ENCODE measurements at regions not wholly inside any gene's neighbourhood (a gene's known extent, or its start where the extent isn't known, plus 50 kb on each side); places are given as distances from the start of the nearest gene placed in this dataset.

- Histone ChIP-seq H4K20me1 (ENCODE audit: insufficient read depth, low read length) (no peaks in the 10 kb centered on the region), H3K4me1 (ENCODE audit: low read length) (peaks cover 8% of the 10 kb centered on the region), H3K79me2 (ENCODE audit: low read length) (no peaks in the 10 kb centered on the region), H3K27ac (ENCODE audit: low read length) (no peak overlapping the region), H3K36me3 (replicated peaks; ENCODE audit: low read depth, low read length) (no peaks in the 10 kb centered on the region), H3K4me2 (ENCODE audit: low read length) (no peak overlapping the region), H3K4me3 (ENCODE audit: low read length) (no peak overlapping the region), H3K27me3 (ENCODE audit: low read depth, low read length) (peaks cover 18% of the 10 kb centered on the region), H3K9ac (ENCODE audit: low read length) (no peak overlapping the region), H3K9me3 (ENCODE audit: insufficient read depth, low read length) (no peaks in the 10 kb centered on the region), H2AFZ (ENCODE audit: low read depth, low read length) (no peak overlapping the region)
- no peak for TF ChIP-seq CTCF (IDR thresholded peaks at IDR 0.05; ENCODE audit: low read depth, low read length)
- no peak for TF ChIP-seq EZH2phosphoT487 (IDR thresholded peaks at IDR 0.05; ENCODE audit: low read depth)
Observed at GRCh38 chr14:34214961-34215360, 247.1 kb downstream of the SPTSSA start.

- peaks cover 21% of the 10 kb centered on the region for H3K27me3 ChIP-seq (ENCODE audit: low read depth, low read length)
- peaks cover 8% of the 10 kb centered on the region for H3K4me1 ChIP-seq (ENCODE audit: low read length)
- no peak overlapping the region for H2AFZ ChIP-seq (ENCODE audit: low read depth, low read length)
- H3K36me3 ChIP-seq (replicated peaks; ENCODE audit: low read depth, low read length): no peaks in the 10 kb centered on the region
- H3K4me2 ChIP-seq (ENCODE audit: low read length): no peak overlapping the region
- H3K27ac ChIP-seq (ENCODE audit: low read length): no peak overlapping the region
- TF ChIP-seq EZH2phosphoT487 (IDR thresholded peaks at IDR 0.05; ENCODE audit: low read depth): no peak
- no peak for TF ChIP-seq CTCF (IDR thresholded peaks at IDR 0.05; ENCODE audit: low read depth, low read length)
- H3K9me3 ChIP-seq (ENCODE audit: insufficient read depth, low read length): no peaks in the 10 kb centered on the region
- no peak overlapping the region for H3K4me3 ChIP-seq (ENCODE audit: low read length)
- H3K9ac ChIP-seq (ENCODE audit: low read length): no peak overlapping the region
- H3K79me2 ChIP-seq (ENCODE audit: low read length): no peaks in the 10 kb centered on the region
- no peaks in the 10 kb centered on the region for H4K20me1 ChIP-seq (ENCODE audit: insufficient read depth, low read length)
Observed at GRCh38 chr14:34213332-34213731, 248.7 kb downstream of the SPTSSA start.

GRCh38 chr14:34212172-34212929 is 249.7 kb downstream of the SPTSSA start:
- H3K4me3 ChIP-seq (ENCODE audit: low read length): no peak overlapping the region
- H3K9ac ChIP-seq (ENCODE audit: low read length): no peak overlapping the region
- peaks cover 21% of the 10 kb centered on the region for H3K27me3 ChIP-seq (ENCODE audit: low read depth, low read length)
- H3K27ac ChIP-seq (ENCODE audit: low read length): no peak overlapping the region
- H3K4me1 ChIP-seq (ENCODE audit: low read length): peaks cover 8% of the 10 kb centered on the region
- H2AFZ ChIP-seq (ENCODE audit: low read depth, low read length): no peak overlapping the region
- TF ChIP-seq CTCF (IDR thresholded peaks at IDR 0.05; ENCODE audit: low read depth, low read length): no peak
- TF ChIP-seq EZH2phosphoT487 (IDR thresholded peaks at IDR 0.05; ENCODE audit: low read depth): no peak
- H3K79me2 ChIP-seq (ENCODE audit: low read length): no peaks in the 10 kb centered on the region
- H3K36me3 ChIP-seq (replicated peaks; ENCODE audit: low read depth, low read length): no peaks in the 10 kb centered on the region
- no peaks in the 10 kb centered on the region for H4K20me1 ChIP-seq (ENCODE audit: insufficient read depth, low read length)
- no peaks in the 10 kb centered on the region for H3K9me3 ChIP-seq (ENCODE audit: insufficient read depth, low read length)
- H3K4me2 ChIP-seq (ENCODE audit: low read length): no peak overlapping the region

- H3K9me3 ChIP-seq (ENCODE audit: insufficient read depth, low read length): no peaks in the 10 kb centered on the region
- H3K27me3 ChIP-seq (ENCODE audit: low read depth, low read length): peaks cover 21% of the 10 kb centered on the region
- no peak overlapping the region for H3K9ac ChIP-seq (ENCODE audit: low read length)
- H3K4me3 ChIP-seq (ENCODE audit: low read length): no peak overlapping the region
- no peak overlapping the region for H2AFZ ChIP-seq (ENCODE audit: low read depth, low read length)
- TF ChIP-seq CTCF (IDR thresholded peaks at IDR 0.05; ENCODE audit: low read depth, low read length) (no peak), EZH2phosphoT487 (IDR thresholded peaks at IDR 0.05; ENCODE audit: low read depth) (no peak)
- no peak overlapping the region for H3K4me2 ChIP-seq (ENCODE audit: low read length)
- no peak overlapping the region for H3K27ac ChIP-seq (ENCODE audit: low read length)
- peaks cover 8% of the 10 kb centered on the region for H3K4me1 ChIP-seq (ENCODE audit: low read length)
- no peaks in the 10 kb centered on the region for H3K36me3 ChIP-seq (replicated peaks; ENCODE audit: low read depth, low read length)
- no peaks in the 10 kb centered on the region for H3K79me2 ChIP-seq (ENCODE audit: low read length)
- no peaks in the 10 kb centered on the region for H4K20me1 ChIP-seq (ENCODE audit: insufficient read depth, low read length)
Observed at GRCh38 chr14:34211732-34212131, 250.3 kb downstream of the SPTSSA start.

All from OCI-LY3 (cell line).